ENCODE measurements at regions not wholly inside any gene's neighbourhood (a gene's known extent, or its start where the extent isn't known, plus 50 kb on each side); places are given as distances from the start of the nearest gene placed in this dataset.

DNA sequence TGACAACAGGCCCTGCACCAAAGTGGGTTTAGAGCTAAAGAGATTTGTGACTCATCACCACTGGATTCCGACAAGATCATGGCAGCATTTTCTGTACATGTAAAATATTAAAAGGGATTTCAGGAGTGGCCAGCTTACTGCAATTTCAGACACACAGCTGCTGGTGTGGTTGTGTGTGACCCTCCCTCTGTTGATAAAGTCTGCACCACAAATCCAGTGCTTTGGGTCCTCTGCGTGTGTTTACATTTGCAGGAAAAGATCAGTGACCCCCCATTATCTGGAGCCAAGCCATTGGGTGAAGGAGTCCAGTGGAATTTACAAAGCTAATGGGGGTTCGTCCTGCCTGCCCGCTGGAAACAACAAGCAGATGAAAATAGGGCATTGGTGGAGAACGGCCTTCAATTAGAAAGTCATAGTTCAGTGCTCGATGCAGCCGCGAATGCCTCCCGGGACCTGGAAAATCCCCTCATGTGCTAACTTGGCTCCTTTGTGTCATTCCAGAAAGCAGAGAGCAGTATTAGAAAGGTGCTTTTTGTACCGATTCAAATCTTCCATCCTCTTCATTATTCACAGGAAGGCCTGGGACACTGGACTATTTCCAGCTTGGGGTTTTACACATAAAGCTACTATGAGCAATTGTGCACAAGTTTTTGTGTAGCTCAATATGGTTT is 188.5 kb upstream of the TMEM132C start:
- no peak for TF ChIP-seq POLR2AphosphoS5 (IDR thresholded peaks at IDR 0.05)
- TF ChIP-seq, protein P1, sequence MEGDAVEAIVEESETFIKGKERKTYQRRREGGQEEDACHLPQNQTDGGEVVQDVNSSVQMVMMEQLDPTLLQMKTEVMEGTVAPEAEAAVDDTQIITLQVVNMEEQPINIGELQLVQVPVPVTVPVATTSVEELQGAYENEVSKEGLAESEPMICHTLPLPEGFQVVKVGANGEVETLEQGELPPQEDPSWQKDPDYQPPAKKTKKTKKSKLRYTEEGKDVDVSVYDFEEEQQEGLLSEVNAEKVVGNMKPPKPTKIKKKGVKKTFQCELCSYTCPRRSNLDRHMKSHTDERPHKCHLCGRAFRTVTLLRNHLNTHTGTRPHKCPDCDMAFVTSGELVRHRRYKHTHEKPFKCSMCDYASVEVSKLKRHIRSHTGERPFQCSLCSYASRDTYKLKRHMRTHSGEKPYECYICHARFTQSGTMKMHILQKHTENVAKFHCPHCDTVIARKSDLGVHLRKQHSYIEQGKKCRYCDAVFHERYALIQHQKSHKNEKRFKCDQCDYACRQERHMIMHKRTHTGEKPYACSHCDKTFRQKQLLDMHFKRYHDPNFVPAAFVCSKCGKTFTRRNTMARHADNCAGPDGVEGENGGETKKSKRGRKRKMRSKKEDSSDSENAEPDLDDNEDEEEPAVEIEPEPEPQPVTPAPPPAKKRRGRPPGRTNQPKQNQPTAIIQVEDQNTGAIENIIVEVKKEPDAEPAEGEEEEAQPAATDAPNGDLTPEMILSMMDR (IDR thresholded peaks at IDR 0.05) = no peak
